Astrocyte (in vitro differentiated cells and primary cell): ENCODE measurements at regions not wholly inside any gene's neighbourhood (a gene's known extent, or its start where the extent isn't known, plus 50 kb on each side); places are given as distances from the start of the nearest gene placed in this dataset.

ENCODE experiments used
- DNase-seq: peaks from one replicate; pipeline ENCODE4 v3.0.0-alpha.2; 2010; ENCODE audit warnings: low read depth
- FAIRE-seq: peaks from 2 replicates; lab custom pipeline; 2011; peaks lifted over from hg19 to GRCh38; lab: Jason Lieb, UNC
- H2AFZ ChIP-seq: 2 replicates; pipeline ENCODE4 v1.6.0; 2012; ENCODE audit warnings: low read depth, low read length, inconsistent platforms
- H3K27ac ChIP-seq: 2 replicates; pipeline ENCODE4 v1.5.1; 2011; ENCODE audit warnings: low read depth, low read length, inconsistent platforms
- H3K27me3 ChIP-seq: 2 replicates; pipeline ENCODE4 v1.6.0; 2011; ENCODE audit warnings: low read length, inconsistent platforms; ENCODE audit not compliant: insufficient read depth
- H3K36me3 ChIP-seq: 2 replicates; pipeline ENCODE4 v1.5.1; 2011; ENCODE audit warnings: low read length, inconsistent platforms; ENCODE audit not compliant: insufficient read depth
- H3K4me1 ChIP-seq: 2 replicates; pipeline ENCODE4 v1.5.1; 2011; ENCODE audit warnings: low read length, inconsistent platforms; ENCODE audit not compliant: insufficient read depth
- H3K4me2 ChIP-seq: 2 replicates; pipeline ENCODE4 v1.6.0; 2012; ENCODE audit warnings: low read length, inconsistent platforms
- H3K4me3 ChIP-seq: 2 replicates; pipeline ENCODE4 v1.5.1; 2011; ENCODE audit warnings: low read depth, mild to moderate bottlenecking, low read length, inconsistent platforms; ENCODE audit not compliant: insufficient read depth
- H3K79me2 ChIP-seq: 2 replicates; pipeline ENCODE4 v1.6.0; 2012; ENCODE audit warnings: mild to moderate bottlenecking, low read length, inconsistent platforms; ENCODE audit not compliant: insufficient read depth
- H3K9ac ChIP-seq: 2 replicates; pipeline ENCODE4 v1.6.0; 2012; ENCODE audit warnings: mild to moderate bottlenecking, low read length, inconsistent platforms
- H3K9me3 ChIP-seq: 2 replicates; pipeline ENCODE4 v1.5.1; 2012; ENCODE audit warnings: low read depth, mild to moderate bottlenecking, low read length, inconsistent platforms; ENCODE audit not compliant: insufficient read depth
- H4K20me1 ChIP-seq: 2 replicates; pipeline ENCODE4 v1.6.0; 2012; ENCODE audit warnings: low read length, inconsistent platforms; ENCODE audit not compliant: insufficient read depth
- H3K27ac Mint-ChIP-seq: one replicate; pipeline ENCODE4 v1.8.0; 2021; ENCODE audit warnings: mild to moderate bottlenecking, mixed read lengths; ENCODE audit not compliant: unreplicated experiment
- H3K27me3 Mint-ChIP-seq: one replicate; pipeline ENCODE4 v1.8.0; 2021; ENCODE audit warnings: low read depth, mixed read lengths; ENCODE audit not compliant: unreplicated experiment
- H3K36me3 Mint-ChIP-seq: one replicate; pipeline ENCODE4 v1.8.0; 2021; ENCODE audit warnings: low read depth, mixed read lengths; ENCODE audit not compliant: unreplicated experiment
- H3K4me1 Mint-ChIP-seq: one replicate; pipeline ENCODE4 v1.8.0; 2021; ENCODE audit warnings: low read depth, mixed read lengths; ENCODE audit not compliant: unreplicated experiment
- H3K4me3 Mint-ChIP-seq: one replicate; pipeline ENCODE4 v1.8.0; 2021; ENCODE audit warnings: mild to moderate bottlenecking, moderate library complexity, mixed read lengths; ENCODE audit not compliant: unreplicated experiment
- H3K9me3 Mint-ChIP-seq: one replicate; pipeline ENCODE4 v1.8.0; 2021; ENCODE audit warnings: mild to moderate bottlenecking, mixed read lengths; ENCODE audit not compliant: unreplicated experiment
- EZH2 ChIP-seq: IDR thresholded peaks from 2 replicates; pipeline ENCODE4 v1.6.1; 2012; ENCODE audit warnings: mild to moderate bottlenecking, low read length, inconsistent platforms; ENCODE audit not compliant: insufficient read depth
- TF ChIP-seq, protein P1 (sequence below): IDR thresholded peaks from 2 replicates; pipeline ENCODE4 v1.5.1; 2011; ENCODE audit warnings: low read depth, mild to moderate bottlenecking, inconsistent platforms, low read length, moderate library complexity; ENCODE audit not compliant: insufficient read depth

DNA sequence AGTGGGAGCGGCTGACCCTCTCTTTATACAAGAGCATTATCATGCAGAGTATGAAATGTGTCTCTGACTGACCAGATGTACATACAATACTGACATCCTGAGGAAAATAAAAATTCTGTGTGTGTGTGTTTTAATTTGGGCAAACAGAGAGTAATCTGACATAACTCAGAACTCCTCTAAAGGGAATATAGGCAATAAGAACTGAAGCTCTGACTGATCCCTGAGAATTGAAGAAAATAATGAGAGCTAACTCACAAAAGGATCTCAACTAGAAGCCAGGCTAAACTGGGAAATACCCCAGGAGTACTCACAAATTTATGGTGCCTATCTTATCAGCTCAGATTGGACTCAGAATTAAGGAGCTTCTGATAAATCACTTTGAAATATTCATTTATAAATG is 539.9 kb downstream of the OLFM4 start:
- Histone ChIP-seq H3K4me3 (no peak overlapping the region), H3K27me3 (no peaks in the 10 kb centered on the region), H3K27ac (no peak overlapping the region), H4K20me1 (no peaks in the 10 kb centered on the region), H3K9me3 (peaks cover 2% of the 10 kb centered on the region), H3K36me3 (no peaks in the 10 kb centered on the region), H3K9ac (no peak overlapping the region), H2AFZ (no peak overlapping the region), H3K79me2 (no peaks in the 10 kb centered on the region), H3K4me1 (no peaks in the 10 kb centered on the region), H3K4me2 (no peak overlapping the region)
- no peak overlapping the region for H3K27ac Mint-ChIP-seq
- no peaks in the 10 kb centered on the region for H3K4me1 Mint-ChIP-seq
- no peaks in the 10 kb centered on the region for H3K9me3 Mint-ChIP-seq
- no peaks in the 10 kb centered on the region for H3K36me3 Mint-ChIP-seq
- H3K27me3 Mint-ChIP-seq, result no peaks in the 10 kb centered on the region
- no peak for TF ChIP-seq EZH2
- TF ChIP-seq, protein P1, sequence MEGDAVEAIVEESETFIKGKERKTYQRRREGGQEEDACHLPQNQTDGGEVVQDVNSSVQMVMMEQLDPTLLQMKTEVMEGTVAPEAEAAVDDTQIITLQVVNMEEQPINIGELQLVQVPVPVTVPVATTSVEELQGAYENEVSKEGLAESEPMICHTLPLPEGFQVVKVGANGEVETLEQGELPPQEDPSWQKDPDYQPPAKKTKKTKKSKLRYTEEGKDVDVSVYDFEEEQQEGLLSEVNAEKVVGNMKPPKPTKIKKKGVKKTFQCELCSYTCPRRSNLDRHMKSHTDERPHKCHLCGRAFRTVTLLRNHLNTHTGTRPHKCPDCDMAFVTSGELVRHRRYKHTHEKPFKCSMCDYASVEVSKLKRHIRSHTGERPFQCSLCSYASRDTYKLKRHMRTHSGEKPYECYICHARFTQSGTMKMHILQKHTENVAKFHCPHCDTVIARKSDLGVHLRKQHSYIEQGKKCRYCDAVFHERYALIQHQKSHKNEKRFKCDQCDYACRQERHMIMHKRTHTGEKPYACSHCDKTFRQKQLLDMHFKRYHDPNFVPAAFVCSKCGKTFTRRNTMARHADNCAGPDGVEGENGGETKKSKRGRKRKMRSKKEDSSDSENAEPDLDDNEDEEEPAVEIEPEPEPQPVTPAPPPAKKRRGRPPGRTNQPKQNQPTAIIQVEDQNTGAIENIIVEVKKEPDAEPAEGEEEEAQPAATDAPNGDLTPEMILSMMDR, result no peak
- no peak overlapping the region for H3K4me3 Mint-ChIP-seq
- DNase-seq (no peak), FAIRE-seq (no peak)

DNA sequence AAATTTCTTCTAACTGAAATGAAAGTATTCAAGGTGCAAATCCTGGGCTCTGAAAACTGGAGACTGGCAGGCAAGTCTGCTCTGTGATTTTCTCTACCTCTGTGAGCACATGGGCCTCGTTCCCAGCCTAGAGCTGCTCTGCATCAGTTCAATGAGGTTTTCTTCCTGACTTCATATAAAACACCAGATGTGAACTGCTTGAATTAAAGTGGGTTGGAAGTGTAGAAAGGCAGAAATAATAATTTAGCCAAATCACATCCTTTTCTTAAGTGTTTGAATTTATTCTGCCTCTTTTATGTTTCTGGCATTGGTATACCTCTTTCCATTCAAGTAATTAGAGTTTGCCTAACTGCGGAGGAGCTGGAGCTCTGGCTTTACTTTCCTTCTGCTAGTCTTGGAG is 540.8 kb downstream of the OLFM4 start:
- TF ChIP-seq, protein P1, result no peak
- TF ChIP-seq EZH2, result no peak
- Mint-ChIP-seq H3K36me3 (no peaks in the 10 kb centered on the region), H3K27ac (no peak overlapping the region), H3K4me1 (no peaks in the 10 kb centered on the region), H3K4me3 (no peak overlapping the region), H3K27me3 (no peaks in the 10 kb centered on the region), H3K9me3 (no peaks in the 10 kb centered on the region)
- Histone ChIP-seq H3K9ac (no peak overlapping the region), H2AFZ (no peak overlapping the region), H3K79me2 (no peaks in the 10 kb centered on the region), H3K4me3 (no peak overlapping the region), H3K36me3 (no peaks in the 10 kb centered on the region), H3K27me3 (no peaks in the 10 kb centered on the region), H3K4me2 (no peak overlapping the region), H3K9me3 (peaks cover 2% of the 10 kb centered on the region), H3K27ac (no peak overlapping the region), H4K20me1 (no peaks in the 10 kb centered on the region), H3K4me1 (no peaks in the 10 kb centered on the region)
- FAIRE-seq, result no peak
- no peak for DNase-seq

DNA sequence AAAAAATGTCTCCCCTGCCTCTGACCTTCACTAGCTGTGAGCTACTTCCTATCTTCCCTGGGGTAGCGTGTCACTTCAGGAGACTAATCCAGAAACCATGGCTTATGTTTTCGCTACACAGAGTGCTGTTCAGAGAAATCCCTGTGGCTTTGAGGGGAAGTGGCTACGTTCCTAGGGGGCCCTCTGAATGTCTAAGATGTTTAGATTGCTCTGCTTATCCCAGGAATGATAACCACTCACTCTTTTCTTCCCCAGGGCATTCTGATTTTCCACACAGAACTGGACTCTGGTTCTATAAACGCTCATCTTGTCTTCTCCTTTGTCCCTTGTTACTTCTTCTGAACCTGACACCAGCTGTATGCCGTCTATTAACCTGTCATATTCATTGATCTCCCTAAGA is 572.5 kb downstream of the OLFM4 start:
- H3K4me1 Mint-ChIP-seq, result peaks cover 8% of the 10 kb centered on the region
- no peaks in the 10 kb centered on the region for H3K79me2 ChIP-seq
- H3K27me3 Mint-ChIP-seq, result no peaks in the 10 kb centered on the region
- H3K4me3 Mint-ChIP-seq, result no peak overlapping the region
- H3K27ac Mint-ChIP-seq, result no peak overlapping the region
- H3K4me3 ChIP-seq, result no peak overlapping the region
- H3K4me2 ChIP-seq, result peak overlapping the region; percentile 8
- no peaks in the 10 kb centered on the region for H3K9me3 ChIP-seq
- FAIRE-seq (peak; percentile 20), DNase-seq (no peak)
- no peak overlapping the region for H3K9ac ChIP-seq
- no peak overlapping the region for H2AFZ ChIP-seq
- no peak overlapping the region for H3K27ac ChIP-seq
- TF ChIP-seq, protein P1, result no peak
- no peak for TF ChIP-seq EZH2
- H3K9me3 Mint-ChIP-seq, result peaks cover 2% of the 10 kb centered on the region
- no peaks in the 10 kb centered on the region for H3K36me3 Mint-ChIP-seq
- H3K4me1 ChIP-seq, result no peaks in the 10 kb centered on the region
- H3K36me3 ChIP-seq, result no peaks in the 10 kb centered on the region
- no peaks in the 10 kb centered on the region for H4K20me1 ChIP-seq
- H3K27me3 ChIP-seq, result no peaks in the 10 kb centered on the region
